K562 (cell line): ENCODE measurements at regions not wholly inside any gene's neighbourhood (a gene's known extent, or its start where the extent isn't known, plus 50 kb on each side); places are given as distances from the start of the nearest gene placed in this dataset.

Source experiments
- ATAC-seq: fragments of 200-7000 bp; cut with Tn5 transposase; 3 replicates; pipeline ENCODE4 v1.9.1; 2020; ENCODE audit warnings: moderate library complexity
- BruUV-seq: library from RNA; stranded (reverse); fragments of 400-500 nt; replicated peaks from 2 replicates; lab custom pipeline; 2021; lab: Mats Ljungman, UMichigan
- CTCF ChIA-PET: fragments of 300-600 bp; formaldehyde crosslinking; extraction: SDS; loops from one replicate; lab custom pipeline; 2021; ENCODE audit warnings: low intra/inter-chr PET ratio; lab: Yijun Ruan, JAX
- POLR2A ChIA-PET: fragments of 300-600, 350-650 bp; sonication (Branson Sonifier 250); formaldehyde crosslinking; extraction: SDS; loops from one replicate; lab custom pipeline; 2021; ENCODE audit warnings: antibody characterized with exemption, inconsistent platforms; lab: Yijun Ruan, JAX
- DNase-seq, 4 experiments: peaks; one replicate each; pipeline versions ENCODE4 v3.0.0 to v3.0.0-alpha.2; 2011 to 2018; ENCODE audit warnings: low spot score in 3 of 4, mixed read lengths in 3 of 4; ENCODE audit errors: extremely low read depth in 1 of 4
- FAIRE-seq: peaks from 2 replicates; lab custom pipeline; 2011; peaks lifted over from hg19 to GRCh38; lab: Jason Lieb, UNC
- H2AFZ ChIP-seq: 2 replicates; pipeline ENCODE4 v1.6.0; 2011; ENCODE audit warnings: low read depth, low read length, control low read depth, inconsistent platforms
- H3K27ac ChIP-seq: fragments of 200-600 bp; 3 replicates; pipeline ENCODE4 v1.8.0; 2011; ENCODE audit warnings: low read depth, mild to moderate bottlenecking, control low read depth, inconsistent platforms, low read length, moderate library complexity, mixed read lengths; ENCODE audit errors: extremely low read depth
- H3K27me3 ChIP-seq, 2 experiments: fragments of 300-600 bp in 1 of 2; 2 replicates in 1 of 2; 3 replicates in 1 of 2; pipeline versions ENCODE4 v1.6.0 to v1.8.0; 2011; ENCODE audit warnings: inconsistent platforms in 2 of 2, low read length in 2 of 2, mild to moderate bottlenecking in 1 of 2, mixed read lengths in 1 of 2, moderate library complexity in 1 of 2; ENCODE audit not compliant: control insufficient read depth in 2 of 2, insufficient read depth in 2 of 2
- H3K36me3 ChIP-seq: fragments of 300-600 bp; 3 replicates; pipeline ENCODE4 v1.8.0; 2011; ENCODE audit warnings: mild to moderate bottlenecking, low read length, inconsistent platforms; ENCODE audit not compliant: control insufficient read depth, insufficient read depth
- H3K4me1 ChIP-seq, 2 experiments: fragments of 200-600 bp in 1 of 2; replicated peaks in 1 of 2; 2 replicates in 1 of 2; 3 replicates in 1 of 2; pipeline versions ENCODE4 v1.5.1 to v1.8.0; 2011; ENCODE audit warnings: inconsistent platforms in 2 of 2, low read length in 2 of 2, mild to moderate bottlenecking in 1 of 2, mixed read lengths in 1 of 2, moderate library complexity in 1 of 2; ENCODE audit not compliant: control insufficient read depth in 2 of 2, insufficient read depth in 2 of 2
- H3K4me2 ChIP-seq: 2 replicates; pipeline ENCODE4 v1.6.1; 2011; ENCODE audit warnings: low read length, control low read depth, inconsistent platforms, mixed read lengths; ENCODE audit not compliant: insufficient read depth
- H3K4me3 ChIP-seq: fragments of 200-600 bp; sonication (generic), shearing (Covaris generic); 2 replicates; pipeline ENCODE4 v1.5.1; 2016; ENCODE audit warnings: control low read depth, inconsistent platforms
- H3K79me2 ChIP-seq: fragments of 200-600 bp; 3 replicates; pipeline ENCODE4 v1.8.0; 2011; ENCODE audit warnings: low read length, inconsistent platforms; ENCODE audit not compliant: control insufficient read depth, insufficient read depth
- H3K9ac ChIP-seq, 2 experiments: 2 replicates each; pipeline versions ENCODE4 v1.6.0 to v1.6.1; 2011; ENCODE audit warnings: low read depth in 2 of 2, low read length in 2 of 2, control low read depth in 1 of 2, inconsistent platforms in 1 of 2, mild to moderate bottlenecking in 1 of 2, mixed read lengths in 1 of 2; ENCODE audit not compliant: insufficient read depth in 1 of 2
- H3K9me1 ChIP-seq: one replicate; pipeline ENCODE4 v1.6.0; 2011; ENCODE audit warnings: inconsistent platforms, mild to moderate bottlenecking, low read length, moderate library complexity; ENCODE audit not compliant: control insufficient read depth, insufficient read depth
- H3K9me3 ChIP-seq: replicated peaks from 2 replicates; pipeline ENCODE4 v1.5.1; 2011; ENCODE audit warnings: low read depth, low read length, inconsistent platforms; ENCODE audit not compliant: control insufficient read depth, insufficient read depth
- H4K20me1 ChIP-seq: replicated peaks from 2 replicates; pipeline ENCODE4 v1.6.1; 2011; ENCODE audit warnings: low read length, inconsistent platforms, mixed read lengths; ENCODE audit not compliant: control insufficient read depth, insufficient read depth
- EGR1 ChIP-seq: fragments of 450-650 bp; conservative IDR thresholded peaks from 2 replicates; pipeline ENCODE4 v1.6.1; 2017; ENCODE audit warnings: mild to moderate bottlenecking
- EP400 ChIP-seq: fragments of 450-650 bp; IDR thresholded peaks from 2 replicates; pipeline ENCODE4 v1.6.1; 2017; ENCODE audit warnings: antibody characterized with exemption, mild to moderate bottlenecking, moderate library complexity
- IRF2 ChIP-seq: sonication (generic); formaldehyde crosslinking; IDR thresholded peaks from 2 replicates; pipeline ENCODE4 v1.8.1; 2022; ENCODE audit warnings: mild to moderate bottlenecking, missing genetic modification reagents
- LARP7 ChIP-seq: fragments of 450-650 bp; IDR thresholded peaks from 2 replicates; pipeline ENCODE4 v1.6.1; 2016
- MEIS2 ChIP-seq: fragments of 450-650 bp; IDR thresholded peaks from 2 replicates; pipeline ENCODE4 v1.6.1; 2014; ENCODE audit warnings: mild to moderate bottlenecking; ENCODE audit not compliant: partially characterized antibody
- NCOR1 ChIP-seq: fragments of 450-650 bp; IDR thresholded peaks from 2 replicates; pipeline ENCODE4 v1.6.1; 2016; ENCODE audit warnings: mild to moderate bottlenecking, moderate library complexity
- NRF1 ChIP-seq, 2 experiments: fragments of 450-650 bp; IDR thresholded peaks in 1 of 2; conservative IDR thresholded peaks in 1 of 2; 2 replicates each; pipeline ENCODE4 v1.6.1; 2014; ENCODE audit warnings: mild to moderate bottlenecking in 2 of 2
- RBFOX2 ChIP-seq: fragments of 200-400 bp; formaldehyde crosslinking; IDR thresholded peaks from 2 replicates; pipeline ENCODE4 v1.6.1; 2017; ENCODE audit warnings: low read depth, mild to moderate bottlenecking, low read length, moderate library complexity
- TCF3 ChIP-seq: sonication (generic); formaldehyde crosslinking; IDR thresholded peaks from 2 replicates; pipeline ENCODE4 v1.4.0; 2020; ENCODE audit warnings: mild to moderate bottlenecking, missing genetic modification reagents
- ZNF12 ChIP-seq: sonication (generic); formaldehyde crosslinking; IDR thresholded peaks from 2 replicates; pipeline ENCODE4 v1.4.0; 2020; ENCODE audit warnings: mild to moderate bottlenecking, missing genetic modification reagents
- WGBS: fragments of 100-300 bp; shearing (Covaris generic); methylation state at CpG from one replicate; pipeline ENCODE4 v1.1.6; 2016; ENCODE audit warnings: low coverage, mixed read lengths; ENCODE audit not compliant: insufficient coverage; ENCODE audit errors: missing lambda C conversion rate; 5-methylcytosine and 5-hydroxymethylcytosine counted together
- in situ Hi-C: fragments of 300-500 bp; cut with MboI; formaldehyde crosslinking; loops from 4 replicates; pipeline ENCODE4 v1.15.0; 2018; ENCODE audit warnings: inconsistent platforms, mixed read lengths
- intact Hi-C: fragments of 100-400 bp; cut with micrococcal nuclease; formaldehyde crosslinking; loops from 2 replicates; pipeline ENCODE4 v1.14.2; 2022
- TF ChIP-seq, protein P1 (sequence below): fragments of 450-650 bp; IDR thresholded peaks from 2 replicates; pipeline ENCODE4 v1.6.1; 2018; ENCODE audit not compliant: partially characterized antibody
- TF ChIP-seq, protein P2 (sequence below), 2 experiments: fragments of 450-650 bp; IDR thresholded peaks; 2 replicates each; pipeline ENCODE4 v1.6.1; 2018; ENCODE audit warnings: mild to moderate bottlenecking in 2 of 2, low read depth in 1 of 2; ENCODE audit not compliant: partially characterized antibody in 2 of 2
- TF ChIP-seq, protein P3 (sequence below): IDR thresholded peaks from 2 replicates; pipeline ENCODE4 v1.6.1; 2016; ENCODE audit warnings: missing genetic modification characterization, missing compliant biosample characterization

DNA sequence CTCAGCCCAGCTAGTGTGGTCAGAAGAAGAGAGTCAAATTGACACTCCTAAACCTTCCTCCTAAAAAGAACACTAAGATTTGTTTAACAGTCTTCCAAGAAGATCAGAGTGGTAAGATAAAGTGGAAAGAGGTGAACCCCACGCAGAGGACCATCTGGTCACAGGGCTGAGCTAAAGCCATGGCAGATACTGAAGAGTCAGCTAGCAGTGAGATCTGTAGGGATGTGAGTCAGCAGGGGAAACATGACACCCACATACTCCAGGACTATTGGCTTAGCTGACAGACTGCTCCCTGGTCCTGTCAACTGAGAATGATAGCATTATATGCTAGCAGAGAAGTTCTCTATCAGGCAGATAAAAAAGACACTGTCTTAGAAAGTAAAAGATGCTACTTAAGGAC lies 269.4 kb upstream of the ALG10 start:
- intact Hi-C loops: no loop called here
- Histone ChIP-seq H2AFZ (no peak overlapping the region), H3K79me2 (no peaks in the 10 kb centered on the region), H3K4me3 (no peak overlapping the region), H3K27me3 (no peaks in the 10 kb centered on the region), H3K36me3 (no peaks in the 10 kb centered on the region), H3K27ac (peak overlapping the region; percentile 33; the same call in 2 of the 3 replicates), H3K9me1 (no peaks in the 10 kb centered on the region), H3K4me1 (peaks cover 0 to 12% of the 10 kb centered on the region in 2 experiments; a peak in 2 of 5 replicates), H3K9me3 (no peaks in the 10 kb centered on the region), H3K9ac (no peak overlapping the region), H3K4me2 (peak overlapping the region; percentile 6), H4K20me1 (no peaks in the 10 kb centered on the region)
- in situ Hi-C loops: no loop called here
- CTCF ChIA-PET: no interaction called here
- POLR2A ChIA-PET: no interaction called here
- FAIRE-seq (peak; percentile 99), ATAC-seq (peak; percentile 100), DNase-seq (peak; percentile 13 to 88 (median 43))
- WGBS: 0% methylated on average over 1 of the region's 1 CpG
- no TSS peak for BruUV-seq
- TF ChIP-seq, protein P1, sequence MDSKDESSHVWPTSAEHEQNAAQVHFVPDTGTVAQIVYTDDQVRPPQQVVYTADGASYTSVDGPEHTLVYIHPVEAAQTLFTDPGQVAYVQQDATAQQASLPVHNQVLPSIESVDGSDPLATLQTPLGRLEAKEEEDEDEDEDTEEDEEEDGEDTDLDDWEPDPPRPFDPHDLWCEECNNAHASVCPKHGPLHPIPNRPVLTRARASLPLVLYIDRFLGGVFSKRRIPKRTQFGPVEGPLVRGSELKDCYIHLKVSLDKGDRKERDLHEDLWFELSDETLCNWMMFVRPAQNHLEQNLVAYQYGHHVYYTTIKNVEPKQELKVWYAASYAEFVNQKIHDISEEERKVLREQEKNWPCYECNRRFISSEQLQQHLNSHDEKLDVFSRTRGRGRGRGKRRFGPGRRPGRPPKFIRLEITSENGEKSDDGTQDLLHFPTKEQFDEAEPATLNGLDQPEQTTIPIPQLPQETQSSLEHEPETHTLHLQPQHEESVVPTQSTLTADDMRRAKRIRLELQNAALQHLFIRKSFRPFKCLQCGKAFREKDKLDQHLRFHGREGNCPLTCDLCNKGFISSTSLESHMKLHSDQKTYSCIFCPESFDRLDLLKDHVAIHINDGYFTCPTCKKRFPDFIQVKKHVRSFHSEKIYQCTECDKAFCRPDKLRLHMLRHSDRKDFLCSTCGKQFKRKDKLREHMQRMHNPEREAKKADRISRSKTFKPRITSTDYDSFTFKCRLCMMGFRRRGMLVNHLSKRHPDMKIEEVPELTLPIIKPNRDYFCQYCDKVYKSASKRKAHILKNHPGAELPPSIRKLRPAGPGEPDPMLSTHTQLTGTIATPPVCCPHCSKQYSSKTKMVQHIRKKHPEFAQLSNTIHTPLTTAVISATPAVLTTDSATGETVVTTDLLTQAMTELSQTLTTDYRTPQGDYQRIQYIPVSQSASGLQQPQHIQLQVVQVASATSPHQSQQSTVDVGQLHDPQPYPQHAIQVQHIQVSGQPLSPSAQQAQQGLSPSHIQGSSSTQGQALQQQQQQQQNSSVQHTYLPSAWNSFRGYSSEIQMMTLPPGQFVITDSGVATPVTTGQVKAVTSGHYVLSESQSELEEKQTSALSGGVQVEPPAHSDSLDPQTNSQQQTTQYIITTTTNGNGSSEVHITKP: no peak
- TF ChIP-seq NRF1 (conservative IDR thresholded peaks at IDR 0.05 in 1 of 2, IDR thresholded peaks at IDR 0.05 in 1 of 2) (peak; percentile 53 to 54), RBFOX2 (no peak), IRF2 (CRISPR knock-in tag) (no peak), ZNF12 (CRISPR knock-in tag) (no peak), MEIS2 (peak; percentile 91), LARP7 (no peak), NCOR1 (peak; percentile 33; the same call in 1 of the 2 replicates), EGR1 (peak; percentile 76), EP400 (no peak), TCF3 (CRISPR knock-in tag) (peak; percentile 76)
- TF ChIP-seq, protein P2, sequence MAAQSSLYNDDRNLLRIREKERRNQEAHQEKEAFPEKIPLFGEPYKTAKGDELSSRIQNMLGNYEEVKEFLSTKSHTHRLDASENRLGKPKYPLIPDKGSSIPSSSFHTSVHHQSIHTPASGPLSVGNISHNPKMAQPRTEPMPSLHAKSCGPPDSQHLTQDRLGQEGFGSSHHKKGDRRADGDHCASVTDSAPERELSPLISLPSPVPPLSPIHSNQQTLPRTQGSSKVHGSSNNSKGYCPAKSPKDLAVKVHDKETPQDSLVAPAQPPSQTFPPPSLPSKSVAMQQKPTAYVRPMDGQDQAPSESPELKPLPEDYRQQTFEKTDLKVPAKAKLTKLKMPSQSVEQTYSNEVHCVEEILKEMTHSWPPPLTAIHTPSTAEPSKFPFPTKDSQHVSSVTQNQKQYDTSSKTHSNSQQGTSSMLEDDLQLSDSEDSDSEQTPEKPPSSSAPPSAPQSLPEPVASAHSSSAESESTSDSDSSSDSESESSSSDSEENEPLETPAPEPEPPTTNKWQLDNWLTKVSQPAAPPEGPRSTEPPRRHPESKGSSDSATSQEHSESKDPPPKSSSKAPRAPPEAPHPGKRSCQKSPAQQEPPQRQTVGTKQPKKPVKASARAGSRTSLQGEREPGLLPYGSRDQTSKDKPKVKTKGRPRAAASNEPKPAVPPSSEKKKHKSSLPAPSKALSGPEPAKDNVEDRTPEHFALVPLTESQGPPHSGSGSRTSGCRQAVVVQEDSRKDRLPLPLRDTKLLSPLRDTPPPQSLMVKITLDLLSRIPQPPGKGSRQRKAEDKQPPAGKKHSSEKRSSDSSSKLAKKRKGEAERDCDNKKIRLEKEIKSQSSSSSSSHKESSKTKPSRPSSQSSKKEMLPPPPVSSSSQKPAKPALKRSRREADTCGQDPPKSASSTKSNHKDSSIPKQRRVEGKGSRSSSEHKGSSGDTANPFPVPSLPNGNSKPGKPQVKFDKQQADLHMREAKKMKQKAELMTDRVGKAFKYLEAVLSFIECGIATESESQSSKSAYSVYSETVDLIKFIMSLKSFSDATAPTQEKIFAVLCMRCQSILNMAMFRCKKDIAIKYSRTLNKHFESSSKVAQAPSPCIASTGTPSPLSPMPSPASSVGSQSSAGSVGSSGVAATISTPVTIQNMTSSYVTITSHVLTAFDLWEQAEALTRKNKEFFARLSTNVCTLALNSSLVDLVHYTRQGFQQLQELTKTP (IDR thresholded peaks at IDR 0.05; ENCODE audit: low read depth in 1 of 2, partially characterized antibody in 2 of 2): no peak
- TF ChIP-seq, protein P3, sequence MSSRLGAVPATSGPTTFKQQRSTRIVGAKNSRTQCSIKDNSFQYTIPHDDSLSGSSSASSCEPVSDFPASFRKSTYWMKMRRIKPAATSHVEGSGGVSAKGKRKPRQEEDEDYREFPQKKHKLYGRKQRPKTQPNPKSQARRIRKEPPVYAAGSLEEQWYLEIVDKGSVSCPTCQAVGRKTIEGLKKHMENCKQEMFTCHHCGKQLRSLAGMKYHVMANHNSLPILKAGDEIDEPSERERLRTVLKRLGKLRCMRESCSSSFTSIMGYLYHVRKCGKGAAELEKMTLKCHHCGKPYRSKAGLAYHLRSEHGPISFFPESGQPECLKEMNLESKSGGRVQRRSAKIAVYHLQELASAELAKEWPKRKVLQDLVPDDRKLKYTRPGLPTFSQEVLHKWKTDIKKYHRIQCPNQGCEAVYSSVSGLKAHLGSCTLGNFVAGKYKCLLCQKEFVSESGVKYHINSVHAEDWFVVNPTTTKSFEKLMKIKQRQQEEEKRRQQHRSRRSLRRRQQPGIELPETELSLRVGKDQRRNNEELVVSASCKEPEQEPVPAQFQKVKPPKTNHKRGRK (tag): no peak
